Activated naive CD8-positive, alpha-beta T cell (primary cell): ENCODE measurements at regions not wholly inside any gene's neighbourhood (a gene's known extent, or its start where the extent isn't known, plus 50 kb on each side); places are given as distances from the start of the nearest gene placed in this dataset.

Source experiments
- H3K27ac Mint-ChIP-seq: one replicate; pipeline ENCODE4 v1.8.0; 2021; ENCODE audit warnings: mixed read lengths
- H3K27me3 Mint-ChIP-seq: one replicate; pipeline ENCODE4 v1.8.0; 2021; ENCODE audit warnings: mixed read lengths
- H3K36me3 Mint-ChIP-seq: one replicate; pipeline ENCODE4 v1.8.0; 2021; ENCODE audit warnings: mixed read lengths
- H3K4me1 Mint-ChIP-seq: one replicate; pipeline ENCODE4 v1.8.0; 2021; ENCODE audit warnings: low read depth, mixed read lengths
- H3K4me3 Mint-ChIP-seq: one replicate; pipeline ENCODE4 v1.8.0; 2021; ENCODE audit warnings: mild to moderate bottlenecking, mixed read lengths
- H3K9me3 Mint-ChIP-seq: one replicate; pipeline ENCODE4 v1.8.0; 2021; ENCODE audit warnings: low read depth, mixed read lengths

DNA sequence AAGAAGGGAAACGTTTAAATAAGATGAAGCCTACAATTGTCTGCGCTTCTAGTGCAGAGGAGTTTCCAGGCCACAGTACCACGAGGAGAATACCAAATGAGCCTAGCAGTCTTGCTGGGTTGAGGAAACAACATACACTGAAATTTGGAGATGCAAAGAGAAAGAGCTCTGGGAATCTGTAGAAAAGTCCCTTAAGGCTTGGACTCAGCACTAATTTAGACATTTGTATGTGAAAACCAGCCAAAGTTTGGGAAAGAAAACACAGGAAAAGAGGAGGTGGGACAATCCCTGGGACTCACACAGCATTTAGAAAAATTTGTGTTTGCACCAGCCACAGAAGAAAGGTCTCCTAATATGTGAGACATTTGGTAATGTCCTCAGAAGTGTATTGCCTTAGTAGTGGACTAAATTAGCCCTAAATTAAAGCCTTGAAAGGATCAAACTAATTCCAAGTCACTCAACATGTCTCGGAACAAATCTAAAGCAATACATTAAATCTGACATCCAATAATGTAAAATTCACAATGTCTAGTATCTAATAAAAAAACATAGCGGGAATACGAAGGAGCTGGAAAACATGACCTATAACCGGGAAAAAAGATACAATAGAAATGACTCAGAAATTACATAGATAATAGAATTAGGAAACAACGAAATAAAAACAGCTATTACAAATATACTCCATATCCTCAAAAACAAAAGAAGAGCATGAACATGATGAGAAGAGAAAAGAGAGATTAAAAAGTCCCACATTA lies 187.1 kb upstream of the NAMPT start:
- Mint-ChIP-seq H3K36me3 (no peaks in the 10 kb centered on the region), H3K4me3 (no peak overlapping the region), H3K27ac (no peak overlapping the region), H3K9me3 (no peaks in the 10 kb centered on the region), H3K4me1 (peaks cover 11% of the 10 kb centered on the region), H3K27me3 (no peaks in the 10 kb centered on the region)

- Mint-ChIP-seq H3K36me3 (no peaks in the 10 kb centered on the region), H3K27ac (peak overlapping the region; percentile 76), H3K4me1 (peaks cover 11% of the 10 kb centered on the region), H3K9me3 (no peaks in the 10 kb centered on the region), H3K27me3 (no peaks in the 10 kb centered on the region), H3K4me3 (no peak overlapping the region)
Measured at GRCh38 chr7:106471021-106471420, 186.2 kb upstream of the NAMPT start.

- Mint-ChIP-seq H3K36me3 (no peaks in the 10 kb centered on the region), H3K4me3 (no peak overlapping the region), H3K9me3 (no peaks in the 10 kb centered on the region), H3K27me3 (no peaks in the 10 kb centered on the region), H3K27ac (no peak overlapping the region), H3K4me1 (peaks cover 22% of the 10 kb centered on the region)
Measured at GRCh38 chr7:106466867-106467266, 182.1 kb upstream of the NAMPT start.

GRCh38 chr7:106465704-106466468 lies 181.1 kb upstream of the NAMPT start:
- Mint-ChIP-seq H3K27ac (no peak overlapping the region), H3K27me3 (no peaks in the 10 kb centered on the region), H3K36me3 (no peaks in the 10 kb centered on the region), H3K4me3 (no peak overlapping the region), H3K4me1 (peaks cover 25% of the 10 kb centered on the region), H3K9me3 (no peaks in the 10 kb centered on the region)

DNA sequence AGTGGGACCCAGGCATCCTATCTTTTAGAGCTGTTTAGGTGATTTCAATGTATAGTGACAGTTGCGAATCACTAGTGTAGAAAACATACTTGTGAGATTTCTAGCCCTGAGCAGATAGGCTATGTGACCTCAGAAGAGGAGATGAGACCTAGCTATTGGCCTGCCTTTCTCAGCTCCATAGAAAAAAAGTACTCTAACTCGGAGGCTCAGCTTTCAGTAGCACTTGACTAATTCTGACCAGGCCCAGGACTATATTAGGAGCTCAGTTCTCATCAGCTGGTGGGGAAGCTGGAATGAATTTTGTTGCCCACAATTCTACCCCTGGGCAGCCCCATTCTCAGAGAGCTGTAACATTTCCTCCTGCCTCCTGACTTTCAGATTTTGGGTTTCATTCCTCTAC lies 179.9 kb upstream of the NAMPT start:
- Mint-ChIP-seq H3K27me3 (no peaks in the 10 kb centered on the region), H3K27ac (no peak overlapping the region), H3K4me3 (no peak overlapping the region), H3K36me3 (no peaks in the 10 kb centered on the region), H3K4me1 (peaks cover 27% of the 10 kb centered on the region), H3K9me3 (no peaks in the 10 kb centered on the region)

DNA sequence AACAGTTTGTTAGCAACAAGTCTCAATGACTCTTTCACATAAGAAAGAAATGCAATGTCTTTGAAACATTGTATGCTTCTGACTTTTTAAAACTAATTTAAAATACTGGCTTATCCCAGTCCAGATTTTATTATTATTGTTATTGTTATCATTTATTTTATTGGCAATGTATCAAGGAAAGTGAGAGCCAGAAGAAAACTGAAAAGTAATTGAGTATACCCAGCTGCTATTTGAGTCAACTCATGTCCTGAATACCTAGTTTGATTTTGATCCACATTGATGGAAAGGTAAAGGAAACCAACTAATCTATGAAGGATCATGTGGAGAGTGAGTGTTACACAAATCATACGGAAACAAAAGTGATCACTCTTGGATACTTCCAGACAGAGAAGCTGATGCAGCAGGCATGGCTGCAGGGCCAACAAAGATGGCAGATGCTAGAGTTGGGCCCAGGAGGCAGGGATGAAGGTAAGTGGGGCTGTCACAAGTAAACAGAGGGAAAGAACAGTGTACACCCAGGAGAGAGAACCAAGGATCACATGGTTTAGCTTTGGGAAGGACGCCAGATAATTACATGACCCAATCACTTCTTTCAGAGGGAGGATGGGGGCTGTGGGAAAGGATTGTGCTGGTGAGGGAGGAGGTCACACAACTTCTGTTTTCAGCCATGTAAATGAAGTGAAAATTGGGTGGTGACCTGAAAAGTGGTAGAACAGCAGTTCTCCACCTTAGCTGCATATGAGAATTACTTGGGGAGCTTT lies 179.2 kb upstream of the NAMPT start:
- Mint-ChIP-seq H3K27ac (no peak overlapping the region), H3K36me3 (no peaks in the 10 kb centered on the region), H3K4me3 (no peak overlapping the region), H3K4me1 (peaks cover 27% of the 10 kb centered on the region), H3K9me3 (no peaks in the 10 kb centered on the region), H3K27me3 (no peaks in the 10 kb centered on the region)

GRCh38 chr7:106462914-106463482 lies 178.2 kb upstream of the NAMPT start:
- Mint-ChIP-seq H3K4me3 (peak overlapping the region; percentile 14), H3K9me3 (no peaks in the 10 kb centered on the region), H3K27me3 (no peaks in the 10 kb centered on the region), H3K4me1 (peaks cover 27% of the 10 kb centered on the region), H3K36me3 (peaks cover 1% of the 10 kb centered on the region), H3K27ac (peak overlapping the region; percentile 81)

GRCh38 chr7:106462365-106462859 lies 177.6 kb upstream of the NAMPT start:
- Mint-ChIP-seq H3K27ac (peak overlapping the region; percentile 81), H3K4me3 (no peak overlapping the region), H3K36me3 (peaks cover 2% of the 10 kb centered on the region), H3K9me3 (no peaks in the 10 kb centered on the region), H3K27me3 (no peaks in the 10 kb centered on the region), H3K4me1 (peaks cover 27% of the 10 kb centered on the region)

DNA sequence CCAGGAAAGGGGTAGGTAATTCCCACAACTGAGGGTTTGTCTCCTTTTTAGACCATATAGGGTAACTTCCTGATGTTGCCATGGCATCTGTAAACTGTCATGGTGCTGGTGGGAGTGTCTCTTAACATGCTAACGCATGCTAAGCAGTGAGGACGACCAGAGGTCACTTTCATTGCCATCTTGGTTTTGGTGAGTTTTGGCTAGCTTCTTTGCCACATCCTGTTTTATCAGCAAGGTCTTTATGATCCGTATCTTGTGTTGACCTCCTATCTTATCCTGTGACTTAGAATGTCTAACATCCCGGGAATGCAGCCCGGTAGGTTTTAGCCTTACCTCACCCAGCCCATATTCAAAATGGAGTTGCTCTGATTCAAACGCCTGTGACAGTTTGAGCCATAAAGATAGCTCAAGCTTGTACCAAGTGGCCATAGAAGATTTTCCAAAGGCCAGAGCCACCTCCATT lies 176.0 kb upstream of the NAMPT start:
- Mint-ChIP-seq H3K4me3 (no peak overlapping the region), H3K9me3 (no peaks in the 10 kb centered on the region), H3K27me3 (no peaks in the 10 kb centered on the region), H3K4me1 (peaks cover 27% of the 10 kb centered on the region), H3K36me3 (peaks cover 2% of the 10 kb centered on the region), H3K27ac (peak overlapping the region; percentile 25)

- peaks cover 27% of the 10 kb centered on the region for H3K4me1 Mint-ChIP-seq
- peaks cover 2% of the 10 kb centered on the region for H3K36me3 Mint-ChIP-seq
- H3K4me3 Mint-ChIP-seq, result no peak overlapping the region
- peak overlapping the region; percentile 23 for H3K27ac Mint-ChIP-seq
- no peaks in the 10 kb centered on the region for H3K27me3 Mint-ChIP-seq
- no peaks in the 10 kb centered on the region for H3K9me3 Mint-ChIP-seq
Measured at GRCh38 chr7:106459397-106460072, 174.8 kb upstream of the NAMPT start.

DNA sequence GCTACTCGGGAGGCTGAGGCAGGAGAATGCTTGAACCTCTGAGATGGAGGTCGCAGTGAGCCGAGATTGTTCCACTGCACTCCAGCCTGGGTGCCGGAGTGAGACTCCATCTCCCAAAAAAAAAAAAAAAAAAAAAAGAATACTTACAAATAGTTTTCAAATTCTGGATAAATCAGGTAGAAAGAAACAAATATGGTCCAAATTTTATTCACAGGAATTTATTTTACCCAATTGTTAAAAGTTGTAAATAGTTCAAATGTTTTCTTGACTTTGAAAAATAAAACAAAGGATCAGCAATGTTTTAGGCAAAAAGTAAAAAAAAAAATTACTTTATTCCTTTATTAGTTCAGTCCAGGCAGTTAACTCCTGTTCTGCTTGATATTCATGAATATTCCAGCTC lies 172.9 kb upstream of the NAMPT start:
- peaks cover 2% of the 10 kb centered on the region for H3K36me3 Mint-ChIP-seq
- no peak overlapping the region for H3K27ac Mint-ChIP-seq
- H3K9me3 Mint-ChIP-seq, result no peaks in the 10 kb centered on the region
- H3K27me3 Mint-ChIP-seq, result no peaks in the 10 kb centered on the region
- no peak overlapping the region for H3K4me3 Mint-ChIP-seq
- H3K4me1 Mint-ChIP-seq, result peaks cover 21% of the 10 kb centered on the region

- peaks cover 3% of the 10 kb centered on the region for H3K36me3 Mint-ChIP-seq
- H3K27ac Mint-ChIP-seq, result no peak overlapping the region
- H3K4me3 Mint-ChIP-seq, result no peak overlapping the region
- peaks cover under 1% of the 10 kb centered on the region for H3K27me3 Mint-ChIP-seq
- H3K4me1 Mint-ChIP-seq, result peaks cover 8% of the 10 kb centered on the region
- no peaks in the 10 kb centered on the region for H3K9me3 Mint-ChIP-seq
Measured at GRCh38 chr7:106456329-106456728, 171.5 kb upstream of the NAMPT start.

DNA sequence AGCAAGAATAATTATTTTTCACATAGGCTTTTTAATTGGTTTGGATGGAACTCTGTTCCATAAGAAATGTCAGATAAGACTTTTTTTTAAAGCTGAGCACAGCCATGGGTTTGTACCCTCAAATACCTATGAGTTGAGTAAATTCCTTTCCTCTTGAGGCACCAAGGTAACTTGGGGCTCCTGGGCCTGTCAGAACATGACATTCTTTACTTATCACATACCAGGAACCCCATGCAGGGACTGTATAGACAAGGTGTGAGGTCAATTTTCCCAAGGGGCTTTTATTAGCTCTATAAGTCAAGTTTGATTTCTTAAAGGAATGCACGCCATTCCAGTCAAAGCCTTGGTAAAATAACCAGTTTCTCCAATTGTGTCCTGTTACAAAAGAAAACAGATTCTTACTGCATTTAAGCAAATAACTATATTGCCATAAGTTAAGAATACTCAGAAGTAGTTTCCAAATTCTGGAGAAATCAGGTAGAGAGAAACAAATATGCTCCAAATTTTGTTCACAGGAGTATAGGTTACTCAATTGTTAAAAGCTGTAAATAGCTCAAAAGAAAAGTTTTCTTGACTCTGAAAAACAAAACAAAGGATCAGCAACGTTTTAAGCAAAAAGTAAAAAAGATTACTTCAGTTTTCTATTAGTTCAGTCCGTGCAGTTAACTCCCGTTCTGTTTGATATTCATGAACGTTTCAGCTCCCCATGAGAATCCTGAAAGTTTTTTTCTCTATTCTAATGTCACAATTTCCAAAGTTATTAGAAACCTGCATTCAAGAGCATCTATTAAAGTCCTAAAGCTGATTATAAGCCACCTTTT lies 167.5 kb upstream of the NAMPT start:
- Mint-ChIP-seq H3K36me3 (peaks cover 9% of the 10 kb centered on the region), H3K27ac (no peak overlapping the region), H3K9me3 (no peaks in the 10 kb centered on the region), H3K4me1 (peaks cover 10% of the 10 kb centered on the region), H3K4me3 (no peak overlapping the region), H3K27me3 (peaks cover 3% of the 10 kb centered on the region)
